Right ventricle myocardium superior (tissue), 1 donor: ENCODE measurements at regions not wholly inside any gene's neighbourhood (a gene's known extent, or its start where the extent isn't known, plus 50 kb on each side); places are given as distances from the start of the nearest gene placed in this dataset.
A peak's percentile ranks its signal among the peaks of the same experiment; 100 is the strongest.
"Not testable (repeated sequence)": the region's sequence is repeated elsewhere in the genome, so short reads cannot be mapped to it uniquely, and the experiment has no call there.

Source experiments
- ATAC-seq: fragments of 200-7000 bp; cut with Tn5 transposase; one replicate; pipeline ENCODE4 v1.9.1; 2020; ENCODE audit warnings: mild to moderate bottlenecking; ENCODE audit not compliant: poor library complexity
- DNase-seq: peaks from one replicate; pipeline ENCODE4 v3.0.0-alpha.2; 2020
- intact Hi-C: fragments of 100-400 bp; cut with DNase I; formaldehyde crosslinking; loops from one replicate; pipeline ENCODE4 v1.11.2; 2022
- donor health status: DM: no; HTN: yes; CAD: no; lungs with severe emphysema.

DNA sequence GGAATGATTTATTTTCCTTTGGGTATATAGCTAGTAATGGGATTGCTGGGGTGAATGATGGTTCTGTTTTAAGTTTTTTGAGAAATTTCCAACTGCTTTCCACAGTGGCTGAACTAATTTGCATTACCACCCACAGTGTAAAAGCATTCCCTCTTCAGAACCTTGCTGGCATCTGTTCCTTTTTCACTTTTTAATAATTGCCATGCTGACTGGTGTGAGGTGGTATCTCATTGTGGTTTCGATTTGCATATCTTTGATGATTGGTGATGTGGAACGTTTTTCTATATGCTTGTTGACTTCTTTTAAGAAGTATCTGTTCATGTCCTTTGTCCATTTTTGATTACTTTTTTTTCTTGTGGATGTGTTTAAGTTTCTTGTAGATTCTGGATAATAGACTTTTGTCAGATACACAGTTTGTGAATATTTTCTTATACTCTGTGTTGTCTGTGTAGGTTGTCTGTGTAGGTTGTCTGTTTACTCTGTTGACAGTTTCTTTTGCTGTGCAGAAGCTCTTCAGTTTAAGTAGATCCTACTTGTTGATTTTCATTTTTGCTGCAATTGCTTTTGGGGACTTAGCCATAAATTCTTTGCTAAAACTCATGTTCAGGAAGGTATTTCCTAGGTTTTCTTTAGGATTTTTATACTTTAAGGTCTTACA is 291.8 kb upstream of the DDI1 start:
- ATAC-seq (no peak), DNase-seq (no peak)
- intact Hi-C loops, result no loop called here

- intact Hi-C loops, result no loop called here
- DNase-seq, result no peak
- peak; percentile 67 for ATAC-seq
Observed at GRCh38 chr11:103749158-103749557, 287.3 kb upstream of the DDI1 start.

GRCh38 chr11:103768816-103769215 is 267.6 kb upstream of the DDI1 start:
- DNase-seq (no peak), ATAC-seq (no peak)
- intact Hi-C loops, result no loop called here

GRCh38 chr11:103773059-103773458 is 263.4 kb upstream of the DDI1 start:
- DNase-seq (no peak), ATAC-seq (peak; percentile 88)
- intact Hi-C loops, result no loop called here

- ATAC-seq (no peak), DNase-seq (no peak)
- intact Hi-C loops, result no loop called here
Observed at GRCh38 chr11:103773537-103773936, 262.9 kb upstream of the DDI1 start.

DNA sequence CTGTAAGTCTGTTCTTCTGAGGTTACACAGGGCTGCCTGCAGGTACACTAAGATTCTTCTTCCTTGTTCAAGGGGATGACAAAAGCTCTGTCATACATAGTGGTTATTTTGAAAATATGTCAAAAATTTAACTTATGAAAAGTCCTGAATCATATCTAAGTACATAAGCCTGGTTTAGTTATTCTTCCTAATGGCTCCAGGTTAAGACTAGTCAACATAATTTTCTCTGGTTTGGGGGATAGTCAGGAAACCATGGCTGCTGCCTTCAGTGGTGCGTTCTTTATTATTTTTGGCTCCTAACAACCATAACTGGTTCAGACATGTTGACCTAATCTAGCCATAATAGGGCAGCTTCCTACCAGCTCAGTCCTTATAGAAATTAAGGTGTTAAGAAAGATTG is 257.4 kb upstream of the DDI1 start:
- intact Hi-C loops, result no loop called here
- ATAC-seq (no peak), DNase-seq (no peak)

GRCh38 chr11:103789952-103790351 is 246.5 kb upstream of the DDI1 start:
- DNase-seq, result no peak
- intact Hi-C loops, result no loop called here
- no peak for ATAC-seq

DNA sequence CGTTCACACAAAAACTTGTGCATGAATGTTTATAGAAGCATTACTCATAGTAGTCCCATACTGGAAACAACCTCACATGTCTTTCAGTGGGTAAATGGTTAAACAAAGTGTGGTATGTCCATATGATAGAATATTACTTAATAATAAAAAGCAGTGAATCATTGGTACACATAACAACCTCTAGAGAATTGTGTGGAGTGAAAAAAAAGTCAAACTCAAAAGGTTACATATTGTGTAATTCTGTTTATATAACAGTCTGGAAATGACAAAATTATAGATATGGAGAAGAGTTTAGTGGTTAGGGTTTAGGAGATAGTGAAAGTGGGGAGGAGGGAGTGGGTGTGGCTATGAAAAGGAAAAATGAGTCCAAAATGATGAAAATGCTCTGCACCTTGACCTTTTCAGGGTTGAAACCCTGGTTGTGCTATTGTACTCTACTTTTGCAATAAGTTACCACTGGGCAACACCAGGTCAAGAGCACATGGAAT is 243.4 kb upstream of the DDI1 start:
- ATAC-seq, result peak; percentile 45
- no peak for DNase-seq
- intact Hi-C loops, result no loop called here

- intact Hi-C loops, result no loop called here
- peak; percentile 83 for ATAC-seq
- DNase-seq, result no peak
Observed at GRCh38 chr11:103794262-103794661, 242.2 kb upstream of the DDI1 start.

DNA sequence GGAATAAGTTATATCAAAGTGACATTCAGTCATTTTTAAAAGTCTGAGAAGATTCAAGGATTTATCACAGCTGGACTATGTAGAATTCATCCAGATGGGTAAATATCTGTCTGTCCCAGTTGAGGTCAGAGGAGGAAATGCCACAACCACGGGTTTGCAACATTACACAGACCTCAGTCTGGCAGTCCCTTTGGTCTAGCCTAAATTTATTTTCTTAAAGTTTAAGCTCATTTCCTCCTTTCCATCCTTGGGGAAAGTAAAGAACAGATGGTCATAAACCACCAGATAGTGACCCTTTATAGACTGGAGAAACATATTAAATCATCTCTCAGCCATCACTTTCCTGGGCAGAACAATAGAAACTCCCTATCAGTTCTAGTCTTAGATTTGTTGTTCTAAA is 238.4 kb upstream of the DDI1 start:
- DNase-seq, result no peak
- ATAC-seq, result peak; percentile 55
- intact Hi-C loops, result no loop called here

GRCh38 chr11:103798446-103798845 is 238.0 kb upstream of the DDI1 start:
- ATAC-seq (no peak), DNase-seq (no peak)
- intact Hi-C loops, result no loop called here

DNA sequence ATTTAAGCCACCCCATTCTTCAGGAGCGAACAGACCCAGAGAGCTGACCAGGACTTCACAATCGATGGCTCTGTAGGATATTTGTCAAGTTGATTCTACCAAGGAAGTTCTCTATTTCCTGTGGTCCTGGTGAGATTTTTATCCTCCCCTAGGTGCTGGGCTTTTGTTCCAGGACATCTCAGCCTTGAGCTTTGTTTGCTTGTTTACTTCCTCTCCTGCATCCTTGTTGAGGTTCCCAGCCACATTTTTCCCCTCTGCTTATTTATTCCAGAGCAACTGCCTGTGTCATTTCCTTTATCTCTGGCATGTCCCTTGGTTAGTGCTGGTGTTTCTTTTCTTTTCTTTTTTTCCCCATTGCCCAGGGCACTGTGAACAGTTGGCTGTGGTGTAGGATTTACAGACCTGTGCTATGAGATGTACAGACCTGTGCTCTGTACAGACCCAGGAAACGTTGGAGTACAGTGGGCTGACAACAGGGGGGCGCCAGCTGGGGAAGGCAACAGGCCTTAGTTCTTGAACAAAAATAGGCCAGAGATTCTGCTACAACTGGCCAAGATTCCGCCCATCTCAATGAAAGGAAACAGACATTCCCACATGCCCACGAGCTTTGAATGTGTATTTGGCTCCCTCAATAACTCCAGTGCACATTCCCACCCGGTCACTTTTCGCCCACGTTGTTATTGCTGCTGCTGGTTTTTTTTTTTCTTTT is 235.9 kb upstream of the DDI1 start:
- ATAC-seq, result peak; percentile 75
- no peak for DNase-seq
- intact Hi-C loops, result no loop called here

DNA sequence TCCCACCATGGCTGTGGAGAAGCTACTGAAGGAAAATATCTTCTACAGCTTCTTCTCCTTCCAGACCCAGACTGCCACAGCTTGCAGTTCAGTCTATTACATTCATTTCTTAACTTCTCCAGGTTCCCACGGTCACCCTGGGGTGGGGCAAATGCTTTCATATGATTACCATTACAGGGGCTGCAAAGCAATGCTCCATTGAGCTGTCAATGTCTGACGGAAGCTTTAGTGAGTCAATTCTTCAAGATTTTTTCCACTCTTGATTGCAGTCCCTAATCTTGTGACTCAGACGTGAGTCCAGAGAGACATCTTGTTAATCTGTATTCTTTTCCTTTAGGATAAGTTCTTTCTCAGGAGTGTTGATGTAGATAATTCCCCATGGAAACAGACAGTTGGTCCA is 233.4 kb upstream of the DDI1 start:
- no peak for DNase-seq
- intact Hi-C loops, result no loop called here
- ATAC-seq, result no peak

DNA sequence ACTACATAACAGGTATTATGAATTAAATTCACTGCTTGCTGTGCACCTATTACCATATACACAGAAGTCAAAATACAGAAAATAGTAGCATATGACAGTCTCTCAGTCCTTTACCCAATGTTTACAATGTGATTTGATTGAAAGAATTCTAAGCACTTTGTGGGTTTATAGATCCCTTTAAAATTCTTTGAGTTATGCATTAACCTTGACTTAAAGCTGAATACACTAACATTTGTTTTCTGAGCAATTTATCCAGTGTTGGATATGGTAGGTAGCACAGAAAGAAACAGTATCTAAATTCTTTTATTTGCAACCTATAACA is 230.8 kb upstream of the DDI1 start:
- DNase-seq, result no peak
- ATAC-seq, result no peak
- intact Hi-C loops, result no loop called here

DNA sequence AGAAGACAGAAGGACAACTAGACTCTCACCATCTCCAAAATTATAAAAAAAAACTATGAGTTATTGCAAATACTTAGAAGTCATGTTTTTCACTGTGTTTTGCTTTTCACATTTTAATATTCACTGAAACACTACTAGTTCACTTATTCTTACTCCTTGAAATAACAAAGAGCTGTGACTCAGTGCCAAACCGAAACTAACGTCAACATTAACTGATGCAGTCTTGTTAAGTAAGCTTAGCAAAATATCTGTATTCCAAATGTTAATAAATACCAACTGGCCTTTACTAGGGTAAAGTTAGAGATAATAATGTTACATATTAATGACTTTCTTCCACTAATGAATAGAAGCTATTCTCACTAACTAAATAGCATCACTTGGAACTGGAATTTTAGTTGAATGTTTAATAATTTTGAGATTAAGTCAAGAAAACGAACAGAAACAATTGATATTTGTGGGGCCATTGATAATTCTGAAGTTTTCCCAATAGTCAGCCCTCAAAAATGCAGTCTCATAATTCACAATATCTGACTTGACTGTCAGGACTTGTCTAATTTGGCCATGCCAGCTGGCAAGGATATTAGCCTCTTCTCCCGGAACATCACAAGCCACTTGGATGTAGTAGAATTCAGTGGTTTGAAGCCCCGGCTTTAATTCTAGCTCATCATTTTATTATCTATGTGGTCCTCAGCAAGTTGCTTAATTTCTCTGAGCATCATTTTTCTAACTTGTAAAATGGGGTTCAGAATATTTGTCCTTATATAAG is 230.1 kb upstream of the DDI1 start:
- DNase-seq (no peak), ATAC-seq (peak; percentile 70)
- intact Hi-C loops, result no loop called here

- intact Hi-C loops, result no loop called here
- DNase-seq (no peak), ATAC-seq (no peak)
Observed at GRCh38 chr11:103807806-103808205, 228.6 kb upstream of the DDI1 start.

DNA sequence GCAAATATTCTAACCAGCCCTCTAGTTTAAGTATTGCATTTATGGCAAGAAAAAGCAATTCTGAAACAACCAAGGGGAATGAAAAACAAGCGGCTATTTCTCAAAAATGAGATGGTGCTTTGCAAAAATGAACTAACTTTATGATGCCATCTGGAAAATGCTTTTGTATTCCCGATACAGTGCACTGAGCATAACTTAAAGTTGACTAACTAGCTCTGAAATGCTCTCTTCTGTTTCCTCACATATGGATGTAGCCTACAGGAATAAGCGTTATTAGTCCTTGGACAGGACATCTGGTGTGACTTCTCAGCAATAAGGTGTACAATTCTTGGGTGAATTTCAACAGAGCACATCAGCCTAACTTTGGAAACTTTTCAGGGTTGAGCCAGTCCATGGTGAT is 228.2 kb upstream of the DDI1 start:
- ATAC-seq, result no peak
- no peak for DNase-seq
- intact Hi-C loops, result no loop called here

DNA sequence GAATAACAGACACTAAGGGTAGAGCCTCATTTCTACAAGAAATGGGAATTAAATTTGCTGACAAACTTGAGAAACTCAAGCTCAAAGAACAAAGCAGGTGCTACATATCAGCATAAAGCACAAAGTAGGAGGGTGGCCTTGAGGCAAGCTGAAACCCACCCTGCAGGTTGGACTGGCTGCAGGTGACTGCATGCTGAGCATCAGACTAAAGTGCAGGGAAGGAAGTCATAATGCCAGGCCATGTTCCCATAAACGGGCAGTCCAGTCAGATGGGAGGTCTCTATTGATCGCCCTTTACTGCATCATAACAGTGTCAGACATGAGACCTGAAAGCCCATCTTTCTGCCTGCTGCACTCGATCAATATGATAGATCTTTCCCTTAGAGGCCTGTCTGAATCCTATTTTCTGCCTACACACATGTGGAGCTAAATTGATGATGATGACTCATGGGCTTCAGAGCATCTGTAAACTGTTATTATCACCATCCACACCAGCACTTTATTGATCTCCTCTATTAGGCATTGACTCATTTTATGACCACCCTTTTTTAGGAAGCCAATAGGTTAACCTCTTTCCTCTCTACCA is 224.5 kb upstream of the DDI1 start:
- DNase-seq, result no peak
- no peak for ATAC-seq
- intact Hi-C loops, result no loop called here

GRCh38 chr11:103812680-103813079 is 223.8 kb upstream of the DDI1 start:
- DNase-seq (no peak), ATAC-seq (no peak)
- intact Hi-C loops, result no loop called here

GRCh38 chr11:103820345-103820744 is 216.1 kb upstream of the DDI1 start:
- DNase-seq, result not testable (repeated sequence)

More at GRCh38 chr11:103820345-103820744, 216.1 kb upstream of the DDI1 start:
- ATAC-seq, intact Hi-C loops: not testable (repeated sequence)
